Peyer's patch (tissue), 4 donors: ENCODE measurements at regions not wholly inside any gene's neighbourhood (a gene's known extent, or its start where the extent isn't known, plus 50 kb on each side); places are given as distances from the start of the nearest gene placed in this dataset.

Experiments
- DNase-seq, 3 donors: peaks; one replicate each; pipeline ENCODE4 v3.0.0-alpha.2; 2017 to 2019
- H3K27ac ChIP-seq, 4 donors: fragments of 200-600 bp; sonication (generic); one replicate each; pipeline ENCODE4 v1.5.1; 2016 to 2019
- H3K27me3 ChIP-seq, 2 donors: fragments of 200-600 bp; sonication (generic); one replicate each; pipeline ENCODE4 v1.5.1; 2019
- H3K36me3 ChIP-seq, 3 donors: fragments of 200-600 bp; sonication (generic); one replicate each; pipeline ENCODE4 v1.5.1; 2016 to 2019
- H3K4me1 ChIP-seq, 4 donors: fragments of 200-600 bp; sonication (generic); one replicate each; pipeline ENCODE4 v1.5.1; 2016 to 2019
- H3K4me3 ChIP-seq, 4 donors: fragments of 200-600 bp; sonication (generic); 1 replicate in 3 of 4; 2 replicates in 1 of 4; pipeline ENCODE4 v1.5.1; 2016 to 2019; ENCODE audit warnings: mild to moderate bottlenecking in 1 of 4
- H3K9me3 ChIP-seq, 4 donors: fragments of 200-600 bp; sonication (generic); one replicate each; pipeline ENCODE4 v1.5.1; 2016 to 2019; ENCODE audit warnings: mild to moderate bottlenecking in 1 of 4
- CTCF ChIP-seq, 6 experiments: fragments of 450-650 bp in 4 of 6; fragments of 200-600 bp in 2 of 6; sonication (generic) in 1 of 6; IDR thresholded peaks; one replicate each; pipeline ENCODE4 v1.5.1; 2017 to 2019; ENCODE audit warnings: antibody characterized with exemption in 6 of 6, mild to moderate bottlenecking in 3 of 6, moderate library complexity in 1 of 6
- POLR2A ChIP-seq, 2 donors: fragments of 450-650 bp; IDR thresholded peaks; one replicate each; pipeline ENCODE4 v1.5.1; 2017; ENCODE audit warnings: antibody characterized with exemption in 2 of 2, mild to moderate bottlenecking in 2 of 2, moderate library complexity in 2 of 2

DNA sequence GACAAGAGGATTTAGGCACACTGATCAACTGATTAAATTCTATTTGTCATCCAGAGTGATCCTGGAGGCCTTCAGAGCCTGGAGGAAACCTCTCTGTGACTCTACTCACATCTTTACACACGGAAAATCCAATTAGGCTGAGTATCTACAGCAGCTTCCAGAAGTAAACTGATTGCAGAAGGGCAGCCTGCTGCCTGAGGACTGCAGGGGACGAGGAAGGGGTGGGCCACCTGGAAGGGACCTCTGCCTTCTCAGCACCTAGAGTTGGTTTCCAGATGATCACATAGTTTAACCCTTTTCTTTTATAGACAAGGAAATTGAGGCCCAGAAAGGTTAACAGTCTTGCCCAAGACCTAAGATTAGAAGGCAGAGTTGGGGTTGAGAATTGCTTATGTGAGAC lies 206.1 kb downstream of the DAD1 start:
- DNase-seq = no peak
- no peaks in the 10 kb centered on the region for H3K27me3 ChIP-seq
- no peak overlapping the region for H3K4me3 ChIP-seq
- H3K36me3 ChIP-seq = no peaks in the 10 kb centered on the region
- H3K4me1 ChIP-seq = peaks cover 0 to 6% (median 0%) of the 10 kb centered on the region in 4 donors
- no peak for TF ChIP-seq CTCF (IDR thresholded peaks at IDR 0.05)
- no peak for TF ChIP-seq POLR2A (IDR thresholded peaks at IDR 0.05)
- no peaks in the 10 kb centered on the region for H3K9me3 ChIP-seq
- H3K27ac ChIP-seq = no peak overlapping the region

DNA sequence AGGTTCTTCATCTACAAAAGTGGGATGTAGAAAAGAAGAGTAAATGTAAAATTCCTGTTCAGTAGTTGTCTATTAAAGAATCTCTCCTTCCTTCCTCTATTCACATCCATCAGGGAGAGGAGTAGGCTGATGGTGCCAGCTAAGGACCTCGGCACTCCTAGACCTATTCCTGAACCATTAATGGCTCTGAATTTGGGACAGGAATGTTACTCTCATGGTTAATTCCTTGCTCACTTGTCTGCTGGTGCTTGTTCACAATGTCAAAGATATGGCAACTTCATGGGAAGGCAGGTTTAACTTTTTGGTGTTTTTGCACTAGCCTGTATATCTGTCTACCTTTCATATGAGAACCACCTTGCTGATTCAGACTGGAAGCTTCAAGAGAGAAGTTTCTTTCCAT lies 206.6 kb downstream of the DAD1 start:
- no peak for TF ChIP-seq CTCF (IDR thresholded peaks at IDR 0.05)
- TF ChIP-seq POLR2A (IDR thresholded peaks at IDR 0.05) = no peak
- DNase-seq = no peak
- Histone ChIP-seq H3K27me3 (no peaks in the 10 kb centered on the region), H3K36me3 (no peaks in the 10 kb centered on the region), H3K27ac (no peak overlapping the region), H3K4me3 (no peak overlapping the region), H3K4me1 (peaks cover 0 to 6% (median 0%) of the 10 kb centered on the region in 4 donors), H3K9me3 (no peaks in the 10 kb centered on the region)

DNA sequence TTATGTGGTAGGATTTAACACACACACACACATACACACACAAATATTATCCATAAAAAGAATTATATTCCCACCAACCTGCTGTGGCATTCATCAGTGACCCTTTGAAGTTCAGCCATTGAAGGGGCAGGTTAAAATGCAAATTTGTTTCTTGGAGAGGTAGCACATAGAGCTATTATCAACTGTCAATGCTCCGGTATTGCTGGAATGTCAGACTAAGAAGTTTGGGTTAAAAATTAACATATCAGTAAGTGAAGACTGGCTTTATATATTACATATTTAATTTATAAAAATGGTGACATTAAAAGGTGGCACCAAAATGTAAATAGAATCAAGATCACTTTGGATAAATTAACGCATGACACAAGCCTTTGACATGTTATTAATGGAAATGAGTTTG lies 207.3 kb downstream of the DAD1 start:
- Histone ChIP-seq H3K27ac (no peak overlapping the region), H3K27me3 (no peaks in the 10 kb centered on the region), H3K9me3 (no peaks in the 10 kb centered on the region), H3K36me3 (no peaks in the 10 kb centered on the region), H3K4me3 (no peak overlapping the region), H3K4me1 (peaks cover 0 to 6% (median 0%) of the 10 kb centered on the region in 4 donors)
- no peak for DNase-seq
- TF ChIP-seq CTCF (IDR thresholded peaks at IDR 0.05) (no peak), POLR2A (IDR thresholded peaks at IDR 0.05) (no peak)

DNA sequence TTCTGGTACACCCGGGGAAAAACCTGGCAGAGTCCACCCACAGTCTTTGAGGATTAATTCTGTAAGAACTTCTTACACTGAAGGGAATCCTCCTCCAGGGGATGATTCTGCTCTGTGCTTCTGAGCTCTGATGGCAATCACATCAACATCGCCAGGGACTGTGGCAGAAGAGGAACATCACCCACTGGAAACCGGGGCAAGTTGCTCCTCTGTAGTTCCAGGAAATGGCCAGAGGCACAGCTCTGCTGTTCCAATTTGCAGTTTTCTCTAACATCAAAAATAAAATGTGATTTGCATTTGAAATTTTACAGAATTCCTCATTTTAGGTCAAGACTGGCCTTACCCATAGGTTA lies 207.6 kb downstream of the DAD1 start:
- H3K4me3 ChIP-seq = no peak overlapping the region
- H3K27me3 ChIP-seq = no peaks in the 10 kb centered on the region
- H3K4me1 ChIP-seq = peaks cover 0 to 6% (median 0%) of the 10 kb centered on the region in 4 donors
- no peak for DNase-seq
- no peaks in the 10 kb centered on the region for H3K9me3 ChIP-seq
- H3K36me3 ChIP-seq = no peaks in the 10 kb centered on the region
- no peak for TF ChIP-seq CTCF (IDR thresholded peaks at IDR 0.05)
- TF ChIP-seq POLR2A (IDR thresholded peaks at IDR 0.05) = no peak
- H3K27ac ChIP-seq = no peak overlapping the region

- no peak overlapping the region for H3K4me3 ChIP-seq
- DNase-seq = no peak
- no peaks in the 10 kb centered on the region for H3K36me3 ChIP-seq
- TF ChIP-seq CTCF (IDR thresholded peaks at IDR 0.05) (no peak), POLR2A (IDR thresholded peaks at IDR 0.05) (no peak)
- peaks cover 0 to 6% (median 0%) of the 10 kb centered on the region in 4 donors for H3K4me1 ChIP-seq
- H3K27ac ChIP-seq = no peak overlapping the region
- H3K9me3 ChIP-seq = no peaks in the 10 kb centered on the region
- H3K27me3 ChIP-seq = no peaks in the 10 kb centered on the region
These were observed 208.2 kb downstream of the DAD1 start for GRCh38 chr14:22380571-22381407.
